HG02884 (cell line): ENCODE measurements at regions not wholly inside any gene's neighbourhood (a gene's known extent, or its start where the extent isn't known, plus 50 kb on each side); places are given as distances from the start of the nearest gene placed in this dataset.

Source experiments
- ATAC-seq: cut with Tn5 transposase; IDR thresholded peaks from one replicate; pipeline ENCODE4 v1.9.1; 2021; ENCODE audit warnings: mild to moderate bottlenecking, moderate library complexity; ENCODE audit not compliant: unreplicated experiment

DNA sequence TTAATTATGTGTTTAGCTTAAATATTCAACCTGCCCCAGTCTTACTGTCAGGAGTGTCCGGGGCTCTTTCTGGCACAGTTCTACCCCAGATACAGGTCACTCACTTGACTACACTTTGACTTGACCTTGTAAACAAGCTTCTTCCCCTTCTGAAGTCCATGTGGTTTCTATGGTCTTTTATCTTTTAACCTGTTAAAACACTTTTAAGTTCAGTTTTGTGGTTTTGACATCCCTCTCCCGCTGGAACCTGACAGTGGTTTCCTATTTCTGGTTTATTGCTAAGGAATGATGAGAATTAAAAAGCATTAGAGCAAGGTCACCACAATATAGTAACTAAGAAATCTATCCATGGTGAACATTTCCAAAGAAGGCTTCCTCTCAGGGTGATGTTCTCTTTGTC lies 300.1 kb downstream of the TMEM167A start:
- no peak for ATAC-seq

DNA sequence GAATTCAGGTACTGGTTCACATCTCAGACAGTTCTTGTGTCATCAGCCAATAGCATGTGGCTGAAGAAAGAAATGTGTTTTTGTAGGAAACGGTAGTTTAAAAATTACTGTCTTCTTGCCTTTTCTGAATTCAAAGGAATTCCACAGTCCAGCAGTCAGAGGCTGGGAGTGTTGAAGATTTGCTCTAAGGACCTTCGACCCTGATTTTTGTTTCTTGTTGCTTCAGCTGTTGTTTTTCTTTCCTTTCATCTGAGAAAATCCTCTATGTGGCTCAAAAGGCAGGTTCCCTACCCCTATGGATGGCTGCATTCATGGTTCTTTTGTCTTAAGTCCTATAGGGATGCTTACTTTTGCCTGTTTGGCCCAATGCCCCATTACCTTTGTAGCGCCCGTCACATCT lies 304.9 kb downstream of the TMEM167A start:
- ATAC-seq, result no peak

DNA sequence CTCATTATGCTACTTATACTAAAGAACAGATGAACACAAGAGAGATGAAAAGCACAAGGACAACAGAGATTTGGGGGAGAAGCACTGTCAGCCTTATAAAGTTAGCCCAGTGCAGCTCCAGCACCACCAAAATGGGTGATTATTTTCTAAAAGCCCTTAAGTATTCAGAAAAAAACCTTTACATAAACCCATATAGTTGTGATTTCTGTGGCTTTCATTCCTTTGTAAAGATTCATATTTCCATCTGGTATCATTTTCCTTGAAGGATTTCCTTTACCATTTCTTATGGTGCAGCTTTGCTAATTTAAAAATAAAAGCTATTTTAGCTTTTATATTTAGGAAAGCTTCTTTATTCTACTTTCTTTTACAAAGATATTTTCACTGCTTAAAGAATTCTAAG lies 311.0 kb downstream of the TMEM167A start:
- ATAC-seq, result no peak

DNA sequence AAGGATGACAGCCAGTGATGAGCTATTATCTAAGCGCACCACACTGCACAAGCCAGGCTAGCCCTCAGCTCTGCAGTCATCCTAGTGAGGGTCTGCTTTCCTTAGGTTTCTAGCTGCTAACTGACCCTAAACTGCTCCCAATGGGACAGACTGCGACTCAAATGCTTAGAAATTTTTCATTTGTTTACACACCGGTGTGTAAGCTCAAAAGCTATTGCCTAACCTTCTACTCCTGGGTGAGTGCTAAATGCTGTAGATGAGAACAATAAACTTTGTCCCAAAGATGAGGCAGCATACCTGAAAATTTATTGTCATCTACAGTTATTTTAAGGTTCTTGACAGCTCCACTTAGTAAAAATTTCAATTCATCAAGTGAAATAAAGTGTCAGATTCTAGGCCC lies 311.4 kb downstream of the TMEM167A start:
- no peak for ATAC-seq

DNA sequence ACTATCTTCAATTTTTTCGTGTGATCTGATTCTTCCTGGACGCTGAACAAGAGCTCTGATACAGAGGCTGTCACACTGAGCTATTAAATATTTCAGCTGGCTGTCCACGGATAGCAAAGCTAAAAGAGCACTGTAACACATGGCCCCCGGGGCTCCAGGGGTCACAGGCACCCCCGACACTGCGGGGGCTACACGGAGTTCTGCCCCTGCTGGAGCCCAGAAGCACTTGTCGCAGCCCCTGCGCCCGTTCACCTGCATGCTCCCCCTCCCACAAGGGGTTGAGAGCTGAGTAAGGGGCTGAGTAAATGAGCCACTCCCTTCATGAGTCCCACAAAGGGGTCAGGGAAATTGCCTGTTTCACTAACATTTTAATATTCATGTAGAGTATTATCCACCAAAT lies 316.3 kb downstream of the TMEM167A start:
- no peak for ATAC-seq

DNA sequence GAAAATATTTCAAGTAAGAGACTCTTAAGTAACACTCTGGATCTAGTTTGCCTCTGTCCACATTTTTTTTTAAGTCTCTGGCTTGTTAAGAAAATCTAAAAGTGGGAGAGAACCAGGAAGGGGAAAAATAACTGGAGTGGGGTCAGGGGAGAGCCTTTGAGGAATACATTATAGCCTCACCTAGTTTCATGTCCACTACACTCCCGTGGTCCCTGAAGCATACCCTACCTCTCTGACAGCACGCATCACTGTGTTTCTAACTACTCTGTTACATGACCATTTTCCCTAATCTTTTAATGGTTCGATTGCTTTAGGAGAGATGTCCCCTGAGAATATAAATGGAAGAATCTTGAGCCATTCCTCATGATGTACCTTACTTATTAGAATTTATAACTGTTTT lies 318.3 kb downstream of the TMEM167A start:
- ATAC-seq, result no peak

DNA sequence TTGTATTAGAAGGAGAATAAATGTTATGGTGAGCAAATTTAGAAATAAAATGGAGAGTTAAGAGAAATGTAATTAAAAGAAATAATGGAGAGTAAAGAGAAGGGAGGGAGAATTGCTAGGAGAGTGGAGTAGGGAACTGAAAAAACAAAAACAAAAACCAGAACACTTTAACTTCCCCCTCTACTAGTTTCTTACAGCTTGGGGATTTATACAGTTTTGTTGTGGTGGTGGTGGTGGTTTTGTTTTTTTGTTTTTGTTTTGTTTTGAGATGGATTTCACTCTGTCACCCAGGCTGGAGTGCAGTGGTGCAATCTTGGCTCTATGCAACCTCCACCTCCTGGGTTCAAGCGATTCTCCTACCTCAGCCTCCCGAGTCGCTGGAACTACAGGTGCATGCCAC lies 322.4 kb downstream of the TMEM167A start:
- peak; percentile 88 for ATAC-seq

DNA sequence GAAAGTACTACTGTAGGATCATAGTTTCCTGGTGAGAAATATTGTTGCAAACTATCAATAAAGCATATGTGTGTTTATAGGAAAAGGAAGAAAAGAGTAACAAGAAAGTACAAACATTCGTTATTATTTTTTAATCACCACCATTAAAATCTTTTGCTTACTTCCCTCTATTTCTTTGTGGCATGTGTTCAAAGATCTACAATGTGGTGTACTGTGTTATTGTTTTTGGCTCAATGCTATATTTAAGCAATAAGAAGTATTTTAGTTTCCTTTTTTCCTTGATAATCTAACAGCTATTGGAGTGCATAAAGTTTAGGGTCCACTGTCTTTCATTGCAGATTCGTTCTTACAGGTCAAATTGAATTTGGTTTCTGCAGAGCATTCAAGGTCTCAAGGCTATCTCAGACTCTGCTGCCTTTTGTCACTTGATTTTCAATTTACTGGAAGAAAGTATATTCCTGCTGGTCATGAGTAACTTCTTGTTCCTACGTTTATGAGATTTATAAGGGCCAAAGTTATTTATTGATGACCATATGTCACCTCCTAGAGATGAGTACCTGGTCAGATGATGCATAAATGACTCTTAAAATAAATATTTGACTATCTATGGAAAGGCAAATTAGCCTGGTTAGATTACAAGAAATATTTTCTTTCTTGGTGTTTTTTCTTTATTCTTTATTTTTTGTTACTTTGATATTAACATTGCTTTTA lies 323.0 kb downstream of the TMEM167A start:
- no peak for ATAC-seq

DNA sequence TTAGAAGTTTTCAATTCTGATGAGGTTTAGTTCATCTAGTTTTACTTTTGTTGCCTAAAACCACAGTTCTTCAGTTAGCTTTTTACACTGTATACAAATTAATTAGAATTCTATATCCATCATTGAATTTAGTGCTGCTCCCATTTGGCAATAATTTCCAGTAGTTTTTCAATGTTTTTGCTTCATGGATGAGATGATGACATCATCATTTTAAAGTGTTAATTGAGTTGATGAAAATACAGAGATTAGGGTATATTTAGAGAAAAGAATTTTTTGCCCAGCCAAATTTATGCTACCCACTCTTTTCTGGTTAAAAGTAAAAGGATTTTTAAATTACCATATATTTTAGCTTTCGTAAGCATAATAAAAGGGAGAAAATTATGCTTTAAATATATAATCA lies 323.8 kb downstream of the TMEM167A start:
- ATAC-seq, result no peak

DNA sequence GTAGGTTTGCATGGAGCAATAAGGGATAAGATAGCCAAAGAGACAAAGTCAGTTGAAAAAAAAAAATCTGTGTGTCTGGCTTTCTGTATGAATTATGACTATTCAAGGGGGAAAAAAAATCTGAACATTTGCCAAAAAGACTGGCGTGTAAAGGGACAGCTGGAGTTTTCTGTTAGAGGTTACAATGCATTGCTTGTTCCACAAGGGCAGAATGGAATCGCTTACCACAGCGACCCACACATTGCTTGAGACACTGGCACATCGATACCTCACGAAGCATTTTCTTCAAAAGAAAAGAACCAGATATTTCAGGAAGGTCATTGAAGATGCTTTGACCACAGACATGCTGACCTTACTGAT lies 327.8 kb downstream of the TMEM167A start:
- peak; percentile 50 for ATAC-seq

DNA sequence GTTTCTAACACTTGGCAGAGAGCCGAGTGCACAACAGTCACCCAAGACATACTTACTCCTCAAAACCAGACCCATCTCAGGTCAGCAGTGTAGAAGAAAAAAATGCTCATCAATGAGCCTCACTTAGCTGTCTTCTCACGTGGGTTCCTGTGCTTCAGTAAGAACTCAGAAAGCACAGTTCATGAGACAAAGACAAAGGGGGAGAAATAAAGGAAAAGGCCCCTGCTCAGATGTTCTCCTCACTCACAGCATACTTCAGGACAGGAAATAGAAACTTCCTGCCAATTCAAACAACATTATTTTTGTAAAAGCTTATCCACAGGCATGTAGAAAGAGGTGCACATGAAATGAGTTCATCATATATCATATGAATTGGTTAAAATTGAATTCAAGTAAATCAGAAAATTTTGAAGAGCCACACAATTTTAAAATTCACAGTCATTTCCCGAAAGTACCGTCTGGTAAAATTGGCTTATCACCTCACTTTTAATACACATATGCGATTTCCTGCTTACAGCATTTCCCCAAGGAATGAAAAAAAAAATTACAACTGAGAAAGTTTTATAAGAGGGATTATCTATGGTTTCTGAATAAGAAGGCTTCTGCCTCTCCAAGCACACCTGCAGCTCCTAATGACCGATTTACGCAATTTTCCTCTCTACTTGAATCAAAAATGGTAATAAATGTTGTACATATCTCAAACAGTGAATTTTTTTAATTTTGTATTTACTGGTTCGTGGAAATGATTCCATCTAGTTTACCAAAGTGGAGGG lies 328.3 kb downstream of the TMEM167A start:
- ATAC-seq, result no peak

DNA sequence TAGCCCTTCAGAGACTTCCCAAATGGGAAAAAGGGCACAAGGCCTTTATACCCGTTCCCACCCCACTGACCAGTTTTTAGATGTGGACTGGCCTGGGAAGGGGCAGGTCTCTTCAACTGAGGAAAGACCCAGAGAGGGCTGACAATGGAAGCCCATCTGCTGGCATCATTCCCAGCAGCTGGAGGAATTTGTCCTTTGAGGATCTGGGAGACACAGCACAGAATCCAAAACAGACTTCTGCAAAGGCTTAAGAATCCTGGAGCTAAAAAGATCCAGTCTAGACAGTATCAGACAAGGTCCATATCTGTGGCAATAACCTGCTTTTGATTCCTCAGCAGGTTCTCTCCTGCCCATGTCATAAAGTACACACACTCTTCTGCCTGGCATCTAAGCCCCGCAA lies 329.2 kb downstream of the TMEM167A start:
- ATAC-seq, result no peak

DNA sequence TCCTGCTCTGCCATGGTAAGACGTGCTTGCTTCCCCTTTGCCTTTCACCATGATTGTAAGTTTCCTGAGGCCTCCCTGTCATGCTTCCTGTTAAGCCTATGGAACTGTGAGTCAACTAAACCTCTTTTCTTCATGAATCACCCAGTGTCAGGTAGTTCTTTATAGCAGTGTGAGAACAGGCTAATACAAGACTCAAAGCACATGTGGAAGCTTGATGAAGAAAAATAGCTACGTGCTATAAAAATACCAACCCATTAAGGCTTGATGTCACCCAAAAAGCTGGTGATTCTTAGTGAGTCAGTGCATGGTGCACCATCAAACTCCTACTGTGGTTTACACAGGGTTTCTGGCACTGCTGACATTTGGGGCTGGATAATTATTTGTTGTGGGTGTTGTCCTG lies 332.2 kb downstream of the TMEM167A start:
- ATAC-seq, result no peak

DNA sequence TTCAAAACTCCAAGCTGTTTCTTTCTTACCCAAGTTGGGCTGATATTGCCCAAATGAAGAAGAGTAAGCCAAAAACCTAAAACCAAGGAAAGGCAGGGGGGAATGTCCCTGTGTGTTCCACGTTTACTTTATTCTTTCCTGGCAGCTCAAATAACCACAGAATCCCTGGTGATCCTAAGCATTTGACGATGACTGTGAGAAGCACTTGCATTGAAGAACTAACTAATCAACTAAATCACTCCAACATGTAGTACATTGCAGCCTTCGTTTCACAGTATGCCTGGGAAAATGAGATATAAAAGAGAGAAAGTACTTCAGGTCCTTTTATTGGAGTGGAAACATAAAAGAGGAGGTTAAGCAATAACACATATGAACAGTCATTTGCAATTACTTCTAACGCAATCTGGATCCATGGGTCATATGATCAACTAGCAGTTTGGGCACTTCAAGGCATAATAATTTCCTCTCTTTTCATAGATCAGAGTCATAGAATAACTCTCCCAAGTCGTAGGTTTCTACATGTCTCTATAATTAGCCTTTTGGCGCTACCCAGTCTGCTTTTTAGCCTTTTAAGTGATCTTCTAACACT lies 338.4 kb downstream of the TMEM167A start:
- ATAC-seq, result no peak

DNA sequence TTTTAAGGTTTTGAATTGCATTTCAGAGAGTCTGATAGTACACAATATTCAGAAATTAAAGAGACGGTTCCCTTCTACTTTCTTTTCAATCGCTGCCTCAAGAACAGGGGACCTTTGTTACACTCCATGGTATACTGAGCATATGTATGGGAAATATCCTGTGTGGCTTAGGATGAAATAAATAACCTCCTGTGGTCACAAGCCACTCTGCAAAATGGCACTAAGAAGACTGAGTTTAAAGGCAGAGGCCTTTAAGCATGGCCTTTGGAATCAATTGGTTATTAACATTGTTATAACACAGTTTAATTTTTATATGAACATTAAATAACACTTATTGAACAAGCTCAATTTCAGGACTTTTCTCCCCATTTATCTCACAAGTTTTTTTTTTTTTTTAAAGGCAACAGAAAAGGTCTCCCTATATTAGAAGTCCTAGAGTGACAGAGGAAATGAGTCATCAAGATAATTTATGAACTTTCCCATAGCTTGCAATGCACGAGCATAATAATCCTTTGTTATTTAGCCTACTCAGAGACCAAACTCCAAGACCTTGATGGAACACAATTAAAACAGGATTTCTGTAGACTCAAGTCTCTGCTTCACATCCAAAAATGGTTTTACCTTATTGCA lies 341.9 kb downstream of the TMEM167A start:
- no peak for ATAC-seq

DNA sequence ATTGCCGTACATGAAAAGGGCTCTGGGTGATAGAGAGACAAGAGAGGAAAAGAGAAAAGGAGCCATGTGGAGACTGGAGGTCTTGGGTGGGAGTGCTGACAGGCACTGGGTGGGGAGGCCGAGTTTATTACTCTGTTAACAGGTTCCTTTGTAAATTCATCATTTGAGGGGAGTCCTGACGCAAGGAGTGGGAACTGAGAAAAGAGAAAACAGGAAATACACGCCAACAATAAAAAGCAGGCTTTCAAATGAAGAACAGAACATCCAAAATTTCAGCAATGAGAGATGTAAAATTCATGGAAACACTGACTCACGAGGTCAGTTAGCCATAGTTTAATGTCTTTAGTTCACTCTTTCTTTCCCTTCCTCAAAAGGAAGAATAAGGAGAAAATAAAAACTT lies 342.8 kb downstream of the TMEM167A start:
- no peak for ATAC-seq

DNA sequence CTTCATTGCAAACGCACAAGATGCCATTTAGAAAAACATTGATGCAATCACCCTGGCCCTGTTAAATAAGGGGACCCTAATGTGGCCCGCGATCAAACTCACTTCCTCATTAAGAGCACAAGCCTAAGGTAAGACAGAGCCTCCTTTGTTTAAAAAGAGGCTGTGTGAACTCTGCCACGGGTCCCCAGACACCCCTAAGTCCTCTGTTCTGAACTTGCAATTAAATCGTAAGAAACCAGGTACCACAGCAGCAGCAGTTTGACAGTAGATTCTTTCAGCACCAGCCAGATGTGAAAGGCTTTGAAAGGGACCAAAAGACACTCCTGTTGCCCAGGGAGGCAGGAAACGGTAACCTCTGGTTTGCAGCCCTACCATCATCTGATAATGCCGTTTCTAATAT lies 346.3 kb downstream of the TMEM167A start:
- no peak for ATAC-seq

DNA sequence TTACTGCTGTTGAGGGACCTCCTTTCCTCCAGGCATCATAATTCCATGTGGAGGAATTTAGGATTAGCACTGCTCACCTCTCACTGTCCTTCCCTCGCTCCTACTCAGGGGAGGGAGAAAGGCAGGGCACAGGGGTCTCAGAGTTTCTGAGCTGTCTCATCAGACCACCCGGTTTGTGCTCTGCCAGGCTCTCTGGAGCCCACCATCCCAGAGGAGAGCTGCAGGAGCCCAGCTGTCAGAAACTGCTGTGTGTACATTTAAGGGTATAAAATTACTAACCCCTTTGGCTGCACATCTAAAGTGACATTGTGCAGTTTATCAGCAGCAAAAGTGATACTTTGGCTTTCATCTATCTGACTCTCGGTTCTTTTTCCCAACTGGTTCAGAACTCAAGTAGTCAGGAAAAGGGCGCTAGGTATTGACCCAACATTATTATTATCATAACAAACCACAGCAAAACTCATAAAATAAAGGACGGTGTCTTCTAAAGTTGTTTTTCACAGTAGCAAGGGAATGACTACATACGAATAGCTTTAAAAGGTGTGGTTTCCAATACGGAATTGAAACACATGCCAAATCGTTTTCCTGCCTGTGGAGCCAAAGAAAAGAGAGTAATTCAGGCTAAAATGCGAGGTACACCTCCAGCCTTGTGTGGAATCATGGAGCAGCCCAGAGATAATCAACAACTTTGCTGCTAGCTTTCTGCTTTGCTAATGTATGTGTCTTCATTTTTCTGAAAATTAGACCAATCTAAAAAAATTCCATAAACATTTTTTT lies 348.1 kb downstream of the TMEM167A start:
- no peak for ATAC-seq

DNA sequence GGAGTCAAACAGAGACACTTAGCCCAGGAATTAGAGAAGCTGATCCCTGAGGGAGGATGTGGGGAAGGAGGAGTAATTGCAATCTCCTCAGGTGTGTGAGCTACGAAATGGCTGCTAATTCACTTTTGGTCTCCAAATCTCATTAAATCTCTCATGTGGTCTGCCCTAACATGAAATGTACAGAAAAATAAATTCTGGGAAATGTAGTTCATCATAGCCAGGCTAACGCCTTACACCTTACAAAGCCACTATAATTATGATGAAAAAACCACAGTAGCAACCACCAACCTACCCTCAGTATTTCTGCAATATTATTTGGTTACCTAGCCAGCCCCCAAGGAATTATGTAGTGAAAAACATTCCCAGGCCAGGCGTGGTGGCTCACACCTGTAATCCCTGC lies 354.0 kb downstream of the TMEM167A start:
- no peak for ATAC-seq

DNA sequence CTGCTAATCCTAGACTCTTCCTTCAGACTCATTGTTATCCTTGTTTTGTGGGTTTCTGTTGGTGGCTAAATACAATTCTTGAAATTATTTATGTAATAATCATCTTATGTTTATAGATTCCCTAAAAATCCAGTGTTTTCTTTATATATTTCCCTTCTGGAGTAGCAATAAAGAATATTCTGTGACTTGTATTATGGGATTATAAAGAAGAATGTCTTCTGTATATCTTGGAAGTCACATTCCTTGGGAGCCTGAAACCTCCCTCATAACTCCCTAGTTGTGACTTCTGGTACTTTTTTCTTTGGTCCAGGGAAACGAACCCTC lies 356.1 kb downstream of the TMEM167A start:
- no peak for ATAC-seq
